ENCODE measurements at regions not wholly inside any gene's neighbourhood (a gene's known extent, or its start where the extent isn't known, plus 50 kb on each side); places are given as distances from the start of the nearest gene placed in this dataset.

DNA sequence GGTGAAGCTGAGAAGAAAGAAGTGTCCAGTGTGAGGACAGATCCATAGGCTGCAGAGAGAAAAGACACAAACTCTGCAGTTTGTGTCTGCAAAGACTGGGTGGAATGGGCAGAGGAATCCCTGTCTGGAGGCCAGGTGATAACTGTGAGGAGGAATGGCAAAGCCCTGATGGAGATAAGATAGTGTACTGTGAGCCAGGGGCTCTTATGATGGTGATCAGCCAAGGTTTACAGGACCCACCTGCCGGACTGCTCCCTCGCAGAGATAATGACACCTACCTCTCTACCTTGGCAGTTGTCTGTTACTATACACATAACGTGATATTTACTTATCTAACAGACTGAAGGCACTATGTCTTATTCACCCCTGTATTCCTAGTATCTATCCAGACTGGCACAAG is 92.6 kb upstream of the ASIC2 start:
- TF ChIP-seq TCF12 (IDR thresholded peaks at IDR 0.05; ENCODE audit: low read depth) (no peak), FOXM1 (IDR thresholded peaks at IDR 0.05; ENCODE audit: borderline replicate concordance, low read depth) (no peak), ZBTB7A (IDR thresholded peaks at IDR 0.05; ENCODE audit: low read depth) (no peak), TEAD4 (IDR thresholded peaks at IDR 0.05) (no peak), CREB1 (IDR thresholded peaks at IDR 0.05; ENCODE audit: low read depth) (no peak), TAF1 (IDR thresholded peaks at IDR 0.05; ENCODE audit: low read depth) (no peak), CEBPB (IDR thresholded peaks at IDR 0.05) (no peak), NFIC (IDR thresholded peaks at IDR 0.05) (no peak), RAD21 (IDR thresholded peaks at IDR 0.05; ENCODE audit: low read depth) (no peak), EP300 (IDR thresholded peaks at IDR 0.05; ENCODE audit: borderline replicate concordance) (no peak), YY1 (IDR thresholded peaks at IDR 0.05; ENCODE audit: low read depth) (no peak), EGR1 (IDR thresholded peaks at IDR 0.05) (no peak)
- TF ChIP-seq, protein P1, sequence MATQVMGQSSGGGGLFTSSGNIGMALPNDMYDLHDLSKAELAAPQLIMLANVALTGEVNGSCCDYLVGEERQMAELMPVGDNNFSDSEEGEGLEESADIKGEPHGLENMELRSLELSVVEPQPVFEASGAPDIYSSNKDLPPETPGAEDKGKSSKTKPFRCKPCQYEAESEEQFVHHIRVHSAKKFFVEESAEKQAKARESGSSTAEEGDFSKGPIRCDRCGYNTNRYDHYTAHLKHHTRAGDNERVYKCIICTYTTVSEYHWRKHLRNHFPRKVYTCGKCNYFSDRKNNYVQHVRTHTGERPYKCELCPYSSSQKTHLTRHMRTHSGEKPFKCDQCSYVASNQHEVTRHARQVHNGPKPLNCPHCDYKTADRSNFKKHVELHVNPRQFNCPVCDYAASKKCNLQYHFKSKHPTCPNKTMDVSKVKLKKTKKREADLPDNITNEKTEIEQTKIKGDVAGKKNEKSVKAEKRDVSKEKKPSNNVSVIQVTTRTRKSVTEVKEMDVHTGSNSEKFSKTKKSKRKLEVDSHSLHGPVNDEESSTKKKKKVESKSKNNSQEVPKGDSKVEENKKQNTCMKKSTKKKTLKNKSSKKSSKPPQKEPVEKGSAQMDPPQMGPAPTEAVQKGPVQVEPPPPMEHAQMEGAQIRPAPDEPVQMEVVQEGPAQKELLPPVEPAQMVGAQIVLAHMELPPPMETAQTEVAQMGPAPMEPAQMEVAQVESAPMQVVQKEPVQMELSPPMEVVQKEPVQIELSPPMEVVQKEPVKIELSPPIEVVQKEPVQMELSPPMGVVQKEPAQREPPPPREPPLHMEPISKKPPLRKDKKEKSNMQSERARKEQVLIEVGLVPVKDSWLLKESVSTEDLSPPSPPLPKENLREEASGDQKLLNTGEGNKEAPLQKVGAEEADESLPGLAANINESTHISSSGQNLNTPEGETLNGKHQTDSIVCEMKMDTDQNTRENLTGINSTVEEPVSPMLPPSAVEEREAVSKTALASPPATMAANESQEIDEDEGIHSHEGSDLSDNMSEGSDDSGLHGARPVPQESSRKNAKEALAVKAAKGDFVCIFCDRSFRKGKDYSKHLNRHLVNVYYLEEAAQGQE (IDR thresholded peaks at IDR 0.05; ENCODE audit: low read depth) = no peak
- TF ChIP-seq, protein P2, sequence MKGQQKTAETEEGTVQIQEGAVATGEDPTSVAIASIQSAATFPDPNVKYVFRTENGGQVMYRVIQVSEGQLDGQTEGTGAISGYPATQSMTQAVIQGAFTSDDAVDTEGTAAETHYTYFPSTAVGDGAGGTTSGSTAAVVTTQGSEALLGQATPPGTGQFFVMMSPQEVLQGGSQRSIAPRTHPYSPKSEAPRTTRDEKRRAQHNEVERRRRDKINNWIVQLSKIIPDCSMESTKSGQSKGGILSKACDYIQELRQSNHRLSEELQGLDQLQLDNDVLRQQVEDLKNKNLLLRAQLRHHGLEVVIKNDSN (IDR thresholded peaks at IDR 0.05) = no peak
- TF ChIP-seq, protein P3, sequence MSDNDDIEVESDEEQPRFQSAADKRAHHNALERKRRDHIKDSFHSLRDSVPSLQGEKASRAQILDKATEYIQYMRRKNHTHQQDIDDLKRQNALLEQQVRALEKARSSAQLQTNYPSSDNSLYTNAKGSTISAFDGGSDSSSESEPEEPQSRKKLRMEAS (IDR thresholded peaks at IDR 0.05) = no peak

DNA sequence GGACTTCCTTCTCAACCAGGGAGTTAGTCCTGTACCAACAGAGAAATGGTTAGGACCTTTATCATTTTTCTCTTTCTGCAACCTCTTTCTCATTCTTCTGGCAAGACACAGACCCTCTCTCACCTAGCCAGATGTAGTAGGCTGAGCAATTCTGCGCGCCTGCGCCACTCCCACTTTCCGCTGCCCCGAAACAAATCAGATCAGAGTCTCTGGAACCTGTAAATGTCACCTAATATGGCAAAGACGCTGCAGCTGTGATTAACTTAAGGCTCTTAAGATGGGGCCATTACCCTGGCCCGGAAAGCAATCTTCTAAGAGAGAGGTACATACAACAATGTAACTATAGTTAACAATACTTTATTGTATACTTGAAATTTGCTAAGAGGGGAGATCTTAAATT is 94.3 kb upstream of the ASIC2 start:
- TF ChIP-seq EP300 (IDR thresholded peaks at IDR 0.05; ENCODE audit: borderline replicate concordance) (no peak), CREB1 (IDR thresholded peaks at IDR 0.05; ENCODE audit: low read depth) (no peak), CEBPB (IDR thresholded peaks at IDR 0.05) (no peak), TEAD4 (IDR thresholded peaks at IDR 0.05) (no peak)
- TF ChIP-seq, protein P1 (IDR thresholded peaks at IDR 0.05; ENCODE audit: low read depth) = no peak

DNA sequence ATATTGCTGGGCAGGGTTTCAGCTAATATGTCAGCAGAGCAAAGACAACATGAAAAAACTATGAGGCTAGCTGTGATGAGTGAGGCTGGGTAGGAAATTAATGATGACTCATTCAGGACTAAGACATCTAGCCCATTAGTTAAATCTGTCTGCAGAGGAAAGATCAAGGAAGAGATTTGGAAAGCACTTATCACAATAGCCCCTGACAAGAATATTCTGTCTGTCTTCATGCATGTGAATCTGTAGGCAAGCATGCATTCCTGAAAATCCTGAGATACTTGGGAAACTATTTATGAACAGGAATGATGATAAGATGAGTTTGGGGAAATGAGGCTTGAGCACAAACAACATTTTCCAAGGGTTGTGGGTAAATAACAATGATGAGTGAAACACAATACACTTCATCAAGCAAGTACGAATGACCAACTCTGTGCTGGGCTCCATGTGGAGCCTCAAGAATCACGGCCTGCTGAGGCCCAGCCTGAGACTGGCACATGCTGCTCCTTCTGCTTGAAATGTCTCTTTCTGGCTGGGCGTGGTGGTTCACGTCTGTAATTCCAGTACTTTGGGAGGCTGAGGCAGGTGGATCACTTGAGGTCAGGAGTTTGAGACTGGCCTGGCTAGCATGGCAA is 96.5 kb upstream of the ASIC2 start:
- TF ChIP-seq FOXM1 (IDR thresholded peaks at IDR 0.05; ENCODE audit: borderline replicate concordance, low read depth) = no peak
- TF ChIP-seq TEAD4 (IDR thresholded peaks at IDR 0.05) = no peak
- no peak for TF ChIP-seq TAF1 (IDR thresholded peaks at IDR 0.05; ENCODE audit: low read depth)
- no peak for TF ChIP-seq RAD21 (IDR thresholded peaks at IDR 0.05; ENCODE audit: low read depth)
- TF ChIP-seq CREB1 (IDR thresholded peaks at IDR 0.05; ENCODE audit: low read depth) = no peak
- TF ChIP-seq, protein P1 (IDR thresholded peaks at IDR 0.05; ENCODE audit: low read depth) = no peak
- TF ChIP-seq EGR1 (IDR thresholded peaks at IDR 0.05) = no peak
- TF ChIP-seq, protein P3 (IDR thresholded peaks at IDR 0.05) = no peak
- no peak for TF ChIP-seq TCF12 (IDR thresholded peaks at IDR 0.05; ENCODE audit: low read depth)

DNA sequence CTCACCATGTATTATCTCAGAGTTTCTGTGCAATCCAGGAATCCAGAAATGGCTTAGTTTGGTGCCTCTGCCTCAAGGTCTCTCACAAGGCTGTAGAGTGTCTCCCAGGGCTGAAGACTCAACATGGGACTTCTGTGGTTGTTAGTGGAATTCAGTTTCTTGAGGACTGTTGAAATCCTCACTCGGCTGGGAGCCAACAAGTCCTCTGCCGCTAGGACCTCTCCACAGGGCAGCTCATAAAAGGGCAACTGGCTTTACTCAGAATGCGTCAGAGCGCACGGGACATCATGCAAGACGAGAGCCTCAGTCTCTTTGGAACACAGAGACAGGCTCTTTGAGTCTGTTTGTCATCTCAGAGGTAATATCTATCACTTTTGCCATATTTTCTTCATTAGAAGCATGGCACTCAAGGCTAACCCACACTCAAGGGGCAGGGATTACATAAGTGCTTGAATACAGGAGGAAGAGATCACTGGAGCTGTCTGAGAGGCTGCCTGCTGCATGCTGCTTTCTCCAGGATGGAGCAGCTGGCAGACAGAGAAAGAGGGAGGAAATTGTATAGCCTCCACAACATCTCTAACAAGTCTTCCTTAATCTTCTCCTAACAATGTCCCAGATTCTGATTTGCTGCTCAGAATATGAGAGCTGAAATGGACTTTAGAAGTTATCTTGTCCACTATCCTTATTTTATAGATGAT is 97.5 kb upstream of the ASIC2 start:
- TF ChIP-seq ZBTB7A (IDR thresholded peaks at IDR 0.05; ENCODE audit: low read depth) = no peak

DNA sequence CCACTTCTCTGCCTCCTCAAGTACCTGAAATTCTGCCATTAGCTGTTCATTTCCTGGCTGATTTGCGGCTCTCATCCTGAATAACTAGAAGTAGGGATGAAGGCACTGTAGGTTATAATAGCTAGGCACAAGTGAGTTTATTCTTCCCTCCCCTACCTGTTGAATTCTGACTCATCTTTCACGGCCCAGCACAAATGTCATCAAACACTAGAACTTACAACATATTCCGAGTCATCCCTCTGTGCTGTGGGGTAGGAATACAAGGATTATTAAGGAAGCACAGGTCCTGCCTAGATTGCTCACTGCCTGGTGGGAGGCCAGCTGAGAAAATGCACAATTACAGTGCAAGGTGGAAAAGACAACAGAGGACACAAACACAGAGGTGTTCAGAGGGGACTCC is 103.7 kb upstream of the ASIC2 start:
- TF ChIP-seq YY1 (IDR thresholded peaks at IDR 0.05; ENCODE audit: low read depth) = no peak
- TF ChIP-seq, protein P3 (IDR thresholded peaks at IDR 0.05) = no peak
- no peak for TF ChIP-seq TAF1 (IDR thresholded peaks at IDR 0.05; ENCODE audit: low read depth)
- TF ChIP-seq ZBTB7A (IDR thresholded peaks at IDR 0.05; ENCODE audit: low read depth) = no peak
- no peak for TF ChIP-seq NFIC (IDR thresholded peaks at IDR 0.05)
- TF ChIP-seq, protein P2 (IDR thresholded peaks at IDR 0.05) = no peak
- no peak for TF ChIP-seq FOXM1 (IDR thresholded peaks at IDR 0.05; ENCODE audit: borderline replicate concordance, low read depth)
- no peak for TF ChIP-seq RAD21 (IDR thresholded peaks at IDR 0.05; ENCODE audit: low read depth)
- no peak for TF ChIP-seq EP300 (IDR thresholded peaks at IDR 0.05; ENCODE audit: borderline replicate concordance)
- TF ChIP-seq TCF12 (IDR thresholded peaks at IDR 0.05; ENCODE audit: low read depth) = no peak
- no peak for TF ChIP-seq EGR1 (IDR thresholded peaks at IDR 0.05)
- no peak for TF ChIP-seq TEAD4 (IDR thresholded peaks at IDR 0.05)
- TF ChIP-seq CEBPB (IDR thresholded peaks at IDR 0.05) = no peak
- TF ChIP-seq, protein P1 (IDR thresholded peaks at IDR 0.05; ENCODE audit: low read depth) = no peak
- TF ChIP-seq CREB1 (IDR thresholded peaks at IDR 0.05; ENCODE audit: low read depth) = no peak

Data from Ishikawa (cell line).